WERI-Rb-1 (cell line): ENCODE measurements at regions not wholly inside any gene's neighbourhood (a gene's known extent, or its start where the extent isn't known, plus 50 kb on each side); places are given as distances from the start of the nearest gene placed in this dataset.
"Not testable (repeated sequence)": the region's sequence is repeated elsewhere in the genome, so short reads cannot be mapped to it uniquely, and the experiment has no call there.

Source experiments
- DNase-seq: peaks from one replicate; pipeline ENCODE4 v3.0.0-alpha.2; 2020
- H3K27ac ChIP-seq: fragments of 250-450 bp; sonication (Bioruptor Pico); 2 replicates; pipeline ENCODE4 v1.5.1; 2020; ENCODE audit warnings: mild to moderate bottlenecking, moderate library complexity
- H3K27me3 ChIP-seq: fragments of 250-450 bp; sonication (Bioruptor Pico); 2 replicates; pipeline ENCODE4 v1.5.1; 2021; ENCODE audit warnings: mild to moderate bottlenecking, low read depth, moderate library complexity; ENCODE audit not compliant: insufficient read depth, severe bottlenecking
- H3K36me3 ChIP-seq: fragments of 250-450 bp; sonication (Bioruptor Pico); 2 replicates; pipeline ENCODE4 v1.5.1; 2020; ENCODE audit warnings: mild to moderate bottlenecking, moderate library complexity
- H3K4me3 ChIP-seq: 2 replicates; pipeline ENCODE4 v1.5.1; 2011; ENCODE audit warnings: low read depth, mild to moderate bottlenecking, control low read depth, low read length
- H3K9me3 ChIP-seq: fragments of 250-450 bp; sonication (Bioruptor Pico); 2 replicates; pipeline ENCODE4 v1.5.1; 2021; ENCODE audit warnings: mild to moderate bottlenecking, moderate library complexity; ENCODE audit not compliant: severe bottlenecking
- TF ChIP-seq, protein P1 (sequence below): IDR thresholded peaks from 2 replicates; pipeline ENCODE4 v1.5.1; 2011; ENCODE audit warnings: low read depth, mild to moderate bottlenecking, control low read depth, inconsistent platforms, low read length

DNA sequence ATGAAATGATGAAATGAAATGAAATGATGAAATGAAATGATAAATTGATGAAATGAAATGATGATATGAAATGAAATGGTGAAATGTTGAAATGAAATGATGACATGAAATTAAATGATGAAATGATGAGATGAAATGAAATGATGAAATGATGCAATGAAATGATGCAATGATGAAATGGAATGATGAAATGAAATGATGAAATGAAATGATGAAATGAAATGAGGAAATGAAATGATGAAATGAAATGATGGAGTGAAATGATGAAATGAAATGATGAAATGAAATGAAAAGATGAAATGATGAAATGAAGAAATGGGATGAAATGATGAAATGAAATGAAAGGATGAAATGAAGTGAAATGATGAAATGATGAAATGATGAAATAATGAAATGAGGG, 558.9 kb downstream of the TP53TG3F start:
- H3K27ac ChIP-seq, H3K27me3 ChIP-seq, DNase-seq, H3K9me3 ChIP-seq, H3K36me3 ChIP-seq, H3K4me3 ChIP-seq: not testable (repeated sequence)

DNA sequence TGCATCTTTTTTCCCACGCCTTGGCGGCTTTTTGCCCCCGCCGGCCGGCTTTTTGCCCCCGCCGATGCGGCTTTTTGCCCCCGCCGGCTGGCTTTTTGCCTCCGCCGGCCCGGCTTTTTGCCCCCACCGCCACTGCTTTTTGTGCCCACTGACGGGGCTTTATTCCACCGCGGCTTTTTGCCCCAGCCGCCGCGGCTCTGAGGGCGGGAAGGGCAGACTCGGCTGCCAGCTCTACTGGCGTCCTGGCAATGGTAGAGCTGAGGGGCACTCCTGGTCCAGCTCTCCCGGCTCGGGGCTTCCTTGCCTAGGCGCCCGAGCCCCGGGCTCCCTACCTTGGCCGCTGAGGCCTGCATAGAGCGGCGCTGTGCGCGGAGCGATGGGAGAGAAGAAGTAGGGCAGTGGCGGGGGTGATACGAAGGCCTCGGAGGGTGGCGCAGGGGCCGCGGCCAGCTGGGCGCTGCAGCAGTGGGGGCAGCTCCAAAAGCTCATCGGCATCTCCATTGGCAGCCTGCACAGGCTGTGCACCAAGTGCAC, 591.4 kb downstream of the TP53TG3F start:
- Histone ChIP-seq H3K9me3 (peaks cover 3% of the 10 kb centered on the region), H3K36me3 (no peaks in the 10 kb centered on the region), H3K27me3 (peaks cover 22% of the 10 kb centered on the region), H3K27ac (no peak overlapping the region), H3K4me3 (no peak overlapping the region)
- TF ChIP-seq, protein P1, sequence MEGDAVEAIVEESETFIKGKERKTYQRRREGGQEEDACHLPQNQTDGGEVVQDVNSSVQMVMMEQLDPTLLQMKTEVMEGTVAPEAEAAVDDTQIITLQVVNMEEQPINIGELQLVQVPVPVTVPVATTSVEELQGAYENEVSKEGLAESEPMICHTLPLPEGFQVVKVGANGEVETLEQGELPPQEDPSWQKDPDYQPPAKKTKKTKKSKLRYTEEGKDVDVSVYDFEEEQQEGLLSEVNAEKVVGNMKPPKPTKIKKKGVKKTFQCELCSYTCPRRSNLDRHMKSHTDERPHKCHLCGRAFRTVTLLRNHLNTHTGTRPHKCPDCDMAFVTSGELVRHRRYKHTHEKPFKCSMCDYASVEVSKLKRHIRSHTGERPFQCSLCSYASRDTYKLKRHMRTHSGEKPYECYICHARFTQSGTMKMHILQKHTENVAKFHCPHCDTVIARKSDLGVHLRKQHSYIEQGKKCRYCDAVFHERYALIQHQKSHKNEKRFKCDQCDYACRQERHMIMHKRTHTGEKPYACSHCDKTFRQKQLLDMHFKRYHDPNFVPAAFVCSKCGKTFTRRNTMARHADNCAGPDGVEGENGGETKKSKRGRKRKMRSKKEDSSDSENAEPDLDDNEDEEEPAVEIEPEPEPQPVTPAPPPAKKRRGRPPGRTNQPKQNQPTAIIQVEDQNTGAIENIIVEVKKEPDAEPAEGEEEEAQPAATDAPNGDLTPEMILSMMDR = no peak
- no peak for DNase-seq

DNA sequence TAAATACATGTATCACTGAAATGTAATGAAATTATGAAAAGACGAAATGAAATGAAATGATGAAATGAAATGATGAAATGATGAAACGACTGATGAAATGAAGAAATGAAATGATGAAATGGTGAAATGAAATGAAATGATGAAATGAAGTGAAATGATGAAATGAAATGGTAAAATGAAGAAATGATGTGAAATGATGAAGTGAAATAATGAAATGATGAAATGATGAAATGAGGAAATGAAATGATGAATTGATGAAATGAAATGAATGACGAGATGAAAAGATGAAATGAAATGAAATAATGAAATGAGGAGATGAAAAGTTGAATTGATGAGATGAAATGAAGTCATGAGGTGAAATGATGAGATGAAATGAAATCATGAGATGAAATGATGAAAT, 594.7 kb downstream of the TP53TG3F start:
- peaks cover 3% of the 10 kb centered on the region for H3K9me3 ChIP-seq
- H3K27ac ChIP-seq = no peak overlapping the region
- H3K4me3 ChIP-seq = no peak overlapping the region
- TF ChIP-seq, protein P1 = no peak
- H3K36me3 ChIP-seq = no peaks in the 10 kb centered on the region
- no peak for DNase-seq
- H3K27me3 ChIP-seq = peaks cover 22% of the 10 kb centered on the region

DNA sequence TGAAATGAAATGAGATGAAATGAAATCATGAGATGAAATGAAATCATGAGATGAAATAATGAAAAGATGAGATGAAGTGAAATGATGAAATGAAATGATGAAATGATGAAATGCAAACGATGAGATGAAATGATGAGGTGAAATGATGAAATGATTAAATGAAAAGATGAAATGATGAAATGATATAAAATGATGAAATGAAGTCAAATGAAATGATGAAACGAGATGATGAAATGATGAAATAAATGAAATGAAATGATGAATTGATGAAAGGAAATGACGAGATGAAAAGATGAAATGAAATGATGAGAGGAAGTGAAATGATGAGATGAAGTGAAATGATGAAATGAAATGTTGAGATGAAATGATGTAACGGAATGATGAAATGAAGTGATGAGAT, 595.6 kb downstream of the TP53TG3F start:
- no peaks in the 10 kb centered on the region for H3K36me3 ChIP-seq
- H3K4me3 ChIP-seq = no peak overlapping the region
- no peak for DNase-seq
- TF ChIP-seq, protein P1 = no peak
- peaks cover 17% of the 10 kb centered on the region for H3K27me3 ChIP-seq
- H3K27ac ChIP-seq = no peak overlapping the region
- peaks cover 3% of the 10 kb centered on the region for H3K9me3 ChIP-seq

DNA sequence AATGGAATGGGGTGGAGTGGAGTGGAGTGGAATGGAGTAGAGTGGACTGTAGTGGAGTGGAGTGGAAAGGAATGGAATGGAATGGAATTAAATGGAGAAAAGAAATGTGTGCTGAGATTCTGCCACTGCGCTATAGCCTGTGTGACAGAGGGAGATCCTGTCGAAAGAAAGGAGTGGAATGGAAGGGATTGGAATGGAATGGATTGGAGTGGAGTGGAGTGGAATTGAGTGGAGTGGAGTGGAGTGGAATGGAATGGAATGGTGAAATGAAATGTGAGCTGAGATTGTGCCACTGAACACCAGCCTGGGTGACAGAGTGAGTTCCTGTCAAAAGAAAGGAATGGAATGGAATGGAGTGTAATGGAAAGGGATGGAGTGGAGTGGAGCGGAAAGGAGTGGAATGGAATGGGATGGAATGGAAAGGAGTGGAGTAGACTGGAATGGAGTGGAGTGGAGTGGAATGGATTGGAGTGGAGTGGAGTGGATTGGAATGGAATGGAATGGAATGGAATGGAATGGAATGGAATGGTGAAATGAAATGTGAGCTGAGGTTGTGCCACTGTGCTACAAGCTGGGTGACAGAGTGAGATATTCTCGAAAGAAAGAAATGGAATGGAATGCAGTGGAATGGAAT, 603.3 kb downstream of the TP53TG3F start:
- not testable (repeated sequence) for H3K27ac ChIP-seq, H3K9me3 ChIP-seq, DNase-seq, H3K27me3 ChIP-seq, H3K4me3 ChIP-seq, H3K36me3 ChIP-seq

DNA sequence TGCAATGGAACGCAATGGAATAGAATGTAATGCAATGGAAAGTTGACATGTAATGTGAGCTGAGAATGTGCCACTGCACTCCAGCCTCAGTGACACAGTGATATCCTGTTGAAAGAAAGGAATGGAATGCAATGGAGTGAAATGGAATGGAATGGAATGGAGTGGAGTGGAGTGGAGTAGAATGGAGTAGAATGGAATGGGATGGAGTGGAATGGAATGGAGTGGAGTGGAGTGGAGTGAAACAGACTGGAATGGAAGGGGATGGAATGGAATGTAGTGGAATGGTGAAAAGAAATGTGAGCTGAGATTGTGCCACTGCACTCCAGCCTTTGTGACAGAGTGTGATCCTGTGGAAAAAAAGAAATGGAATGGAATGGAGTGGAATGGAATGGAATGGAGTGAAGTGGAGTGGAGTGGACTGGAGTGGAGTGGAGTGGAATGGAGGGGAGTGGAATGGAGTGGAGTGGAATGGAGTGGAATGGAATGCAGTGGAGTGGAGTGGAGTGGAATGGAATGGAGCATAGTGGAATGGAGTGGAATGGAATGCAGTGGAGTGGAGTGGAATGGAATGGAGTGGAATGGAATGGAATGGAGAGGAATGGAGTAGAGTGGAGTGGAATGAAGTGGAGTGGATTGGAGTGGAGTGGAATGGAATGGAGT, 604.2 kb downstream of the TP53TG3F start:
- not testable (repeated sequence) for H3K27me3 ChIP-seq, DNase-seq, H3K36me3 ChIP-seq, H3K9me3 ChIP-seq, H3K4me3 ChIP-seq, H3K27ac ChIP-seq

DNA sequence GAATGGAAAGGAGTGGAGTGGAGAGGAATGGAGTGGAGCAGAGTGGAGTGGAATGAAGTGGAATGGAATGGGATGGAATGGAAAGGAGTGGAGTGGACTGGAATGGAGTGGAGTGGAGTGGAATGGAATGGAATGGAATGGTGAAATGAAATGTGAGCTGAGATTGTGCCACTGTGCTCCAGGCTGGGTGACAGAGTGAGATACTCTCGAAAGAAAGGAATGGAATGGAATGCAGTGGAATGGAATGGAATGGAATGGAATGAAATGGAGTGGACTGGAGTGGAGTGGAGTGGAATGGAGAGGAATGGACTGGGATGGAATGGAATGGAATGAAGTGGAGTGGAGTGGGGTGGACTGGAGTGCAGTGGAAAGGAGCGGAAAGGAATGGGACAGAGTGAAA, 605.2 kb downstream of the TP53TG3F start:
- H3K27me3 ChIP-seq, H3K9me3 ChIP-seq, DNase-seq, H3K36me3 ChIP-seq, H3K4me3 ChIP-seq, H3K27ac ChIP-seq: not testable (repeated sequence)

DNA sequence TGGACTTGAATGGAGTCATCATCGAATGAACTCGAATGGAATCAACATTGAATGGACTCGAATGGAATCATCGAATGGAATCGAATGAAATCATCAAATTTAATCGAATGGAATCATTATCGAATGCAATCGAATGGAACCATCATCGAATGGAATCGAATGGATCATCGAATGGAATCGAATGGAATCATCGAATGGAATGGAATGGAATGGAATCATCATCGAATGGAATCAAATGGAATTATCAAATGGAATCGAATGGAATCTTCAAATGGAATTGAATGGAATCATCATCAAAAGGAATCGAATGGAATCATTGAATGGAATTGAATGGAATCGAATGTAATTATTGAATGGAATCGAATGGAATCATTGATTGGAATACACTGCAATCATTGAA, 610.3 kb downstream of the TP53TG3F start:
- not testable (repeated sequence) for DNase-seq, H3K36me3 ChIP-seq, H3K9me3 ChIP-seq, H3K27ac ChIP-seq, H3K4me3 ChIP-seq, H3K27me3 ChIP-seq
